ENCODE measurements at regions not wholly inside any gene's neighbourhood (a gene's known extent, or its start where the extent isn't known, plus 50 kb on each side); places are given as distances from the start of the nearest gene placed in this dataset.

GRCh38 chr3:94308767-94309166, 245.9 kb downstream of the NSUN3 start:
- Histone ChIP-seq H3K9me3 (replicated peaks in 1 of 11) (no peaks in the 10 kb centered on the region), H3K4me1 (no peaks in the 10 kb centered on the region), H3K4me3 (no peak overlapping the region), H3K27me3 (no peaks in the 10 kb centered on the region), H3K9ac (no peak overlapping the region), H3K4me2 (no peak overlapping the region), H3K36me3 (no peaks in the 10 kb centered on the region), H3K27ac (no peak overlapping the region), H4K20me1 (no peaks in the 10 kb centered on the region)
- no peak for TF ChIP-seq Cebpa-rat (IDR thresholded peaks at IDR 0.05)

GRCh38 chr3:94310341-94311135, 247.7 kb downstream of the NSUN3 start:
- H3K9ac ChIP-seq, result no peak overlapping the region
- no peak overlapping the region for H3K4me3 ChIP-seq
- no peak overlapping the region for H3K27ac ChIP-seq
- no peak for TF ChIP-seq Cebpa-rat (IDR thresholded peaks at IDR 0.05)
- H3K4me1 ChIP-seq, result no peaks in the 10 kb centered on the region
- H4K20me1 ChIP-seq, result no peaks in the 10 kb centered on the region
- no peak overlapping the region for H3K4me2 ChIP-seq
- H3K27me3 ChIP-seq, result no peaks in the 10 kb centered on the region
- H3K36me3 ChIP-seq, result no peaks in the 10 kb centered on the region
- H3K9me3 ChIP-seq (replicated peaks in 1 of 11), result no peaks in the 10 kb centered on the region

GRCh38 chr3:94311651-94312050, 248.8 kb downstream of the NSUN3 start:
- H3K4me3 ChIP-seq, result no peak overlapping the region
- no peaks in the 10 kb centered on the region for H3K36me3 ChIP-seq
- no peak overlapping the region for H3K4me2 ChIP-seq
- H3K27ac ChIP-seq, result no peak overlapping the region
- H3K27me3 ChIP-seq, result no peaks in the 10 kb centered on the region
- H3K9me3 ChIP-seq (replicated peaks in 1 of 11), result no peaks in the 10 kb centered on the region
- H4K20me1 ChIP-seq, result no peaks in the 10 kb centered on the region
- H3K4me1 ChIP-seq, result no peaks in the 10 kb centered on the region
- no peak overlapping the region for H3K9ac ChIP-seq
- no peak for TF ChIP-seq Cebpa-rat (IDR thresholded peaks at IDR 0.05)

- H3K4me3 ChIP-seq, result no peak overlapping the region
- no peak for TF ChIP-seq Cebpa-rat (IDR thresholded peaks at IDR 0.05)
- H3K4me2 ChIP-seq, result no peak overlapping the region
- no peaks in the 10 kb centered on the region for H3K9me3 ChIP-seq (replicated peaks in 1 of 11)
- H3K9ac ChIP-seq, result no peak overlapping the region
- H4K20me1 ChIP-seq, result no peaks in the 10 kb centered on the region
- H3K27ac ChIP-seq, result no peak overlapping the region
- no peaks in the 10 kb centered on the region for H3K36me3 ChIP-seq
- H3K4me1 ChIP-seq, result peaks cover 0 to 2% (median 0%) of the 10 kb centered on the region in 10 experiments; a peak in 5 of 20 replicates
- H3K27me3 ChIP-seq, result no peaks in the 10 kb centered on the region
Observed at GRCh38 chr3:94314218-94314883, 251.5 kb downstream of the NSUN3 start.

GRCh38 chr3:94317017-94317416, 254.2 kb downstream of the NSUN3 start:
- no peaks in the 10 kb centered on the region for H3K9me3 ChIP-seq (replicated peaks in 1 of 11)
- no peak overlapping the region for H3K4me3 ChIP-seq
- H3K4me1 ChIP-seq, result peaks cover 0 to 10% (median 6%) of the 10 kb centered on the region in 10 experiments; a peak in 9 of 20 replicates
- TF ChIP-seq Cebpa-rat (IDR thresholded peaks at IDR 0.05), result no peak
- H3K27me3 ChIP-seq, result no peaks in the 10 kb centered on the region
- H3K27ac ChIP-seq, result no peak overlapping the region
- no peak overlapping the region for H3K9ac ChIP-seq
- no peaks in the 10 kb centered on the region for H4K20me1 ChIP-seq
- H3K36me3 ChIP-seq, result no peaks in the 10 kb centered on the region
- no peak overlapping the region for H3K4me2 ChIP-seq

- Histone ChIP-seq H3K4me3 (no peak overlapping the region), H3K36me3 (no peaks in the 10 kb centered on the region), H3K4me2 (no peak overlapping the region), H3K4me1 (peaks cover 0 to 10% (median 6%) of the 10 kb centered on the region in 10 experiments; a peak in 9 of 20 replicates), H4K20me1 (no peaks in the 10 kb centered on the region), H3K9ac (no peak overlapping the region), H3K9me3 (replicated peaks in 1 of 11) (no peaks in the 10 kb centered on the region), H3K27me3 (no peaks in the 10 kb centered on the region), H3K27ac (no peak overlapping the region)
- TF ChIP-seq Cebpa-rat (IDR thresholded peaks at IDR 0.05), result no peak
Observed at GRCh38 chr3:94323596-94323995, 260.7 kb downstream of the NSUN3 start.

- Histone ChIP-seq H3K27ac (no peak overlapping the region), H3K4me3 (no peak overlapping the region), H3K36me3 (no peaks in the 10 kb centered on the region), H3K9ac (no peak overlapping the region), H3K4me2 (no peak overlapping the region), H3K9me3 (replicated peaks in 1 of 11) (no peaks in the 10 kb centered on the region), H3K4me1 (no peaks in the 10 kb centered on the region), H3K27me3 (no peaks in the 10 kb centered on the region), H4K20me1 (no peaks in the 10 kb centered on the region)
- no peak for TF ChIP-seq Cebpa-rat (IDR thresholded peaks at IDR 0.05)
Observed at GRCh38 chr3:94331831-94332230, 269.0 kb downstream of the NSUN3 start.

GRCh38 chr3:94336046-94336753, 273.3 kb downstream of the NSUN3 start:
- H3K4me3 ChIP-seq, result no peak overlapping the region
- TF ChIP-seq Cebpa-rat (IDR thresholded peaks at IDR 0.05), result no peak

GRCh38 chr3:94345101-94345500, 282.2 kb downstream of the NSUN3 start:
- Histone ChIP-seq H3K9me3 (replicated peaks in 1 of 11) (peaks cover 0 to 8% (median 0%) of the 10 kb centered on the region in 11 experiments; a peak in 1 of 22 replicates), H4K20me1 (no peaks in the 10 kb centered on the region), H3K4me1 (no peaks in the 10 kb centered on the region), H3K27me3 (no peaks in the 10 kb centered on the region), H3K4me3 (no peak overlapping the region), H3K9ac (no peak overlapping the region), H3K4me2 (no peak overlapping the region), H3K27ac (no peak overlapping the region), H3K36me3 (no peaks in the 10 kb centered on the region)
- TF ChIP-seq Cebpa-rat (IDR thresholded peaks at IDR 0.05), result no peak

More at GRCh38 chr3:94336046-94336753, 273.3 kb downstream of the NSUN3 start:
- no peaks in the 10 kb centered on the region for H3K4me1 ChIP-seq
- H4K20me1 ChIP-seq, result no peaks in the 10 kb centered on the region
- H3K27me3 ChIP-seq, result no peaks in the 10 kb centered on the region
- no peak overlapping the region for H3K4me2 ChIP-seq
- H3K36me3 ChIP-seq, result no peaks in the 10 kb centered on the region
- no peaks in the 10 kb centered on the region for H3K9me3 ChIP-seq (replicated peaks in 1 of 11)
- H3K9ac ChIP-seq, result no peak overlapping the region
- H3K27ac ChIP-seq, result no peak overlapping the region
